ENCODE measurements at regions not wholly inside any gene's neighbourhood (a gene's known extent, or its start where the extent isn't known, plus 50 kb on each side); places are given as distances from the start of the nearest gene placed in this dataset.
A peak's percentile ranks its signal among the peaks of the same experiment; 100 is the strongest.

DNA sequence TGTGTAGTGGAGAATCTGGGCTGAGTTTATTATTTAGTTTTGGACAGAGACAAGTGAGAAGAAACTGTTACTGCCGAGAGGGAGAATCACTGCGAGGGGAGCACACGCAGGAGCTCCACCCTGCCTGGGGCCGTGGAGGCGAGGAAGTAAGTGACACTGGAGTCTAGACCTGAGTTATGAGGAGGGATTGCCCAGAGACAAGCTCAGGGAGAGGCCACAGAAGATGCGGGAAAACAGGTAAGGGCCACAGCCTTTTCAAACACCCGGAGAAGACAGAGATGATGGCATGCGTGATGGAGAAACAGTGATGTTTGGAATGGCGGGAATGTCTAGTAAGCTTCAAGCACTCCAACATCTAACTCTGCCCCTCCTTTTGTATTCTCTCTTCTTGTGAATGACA lies 84.1 kb downstream of the TNFSF11 start:
- no peak for DNase-seq (ENCODE audit: low read depth, low spot score)

DNA sequence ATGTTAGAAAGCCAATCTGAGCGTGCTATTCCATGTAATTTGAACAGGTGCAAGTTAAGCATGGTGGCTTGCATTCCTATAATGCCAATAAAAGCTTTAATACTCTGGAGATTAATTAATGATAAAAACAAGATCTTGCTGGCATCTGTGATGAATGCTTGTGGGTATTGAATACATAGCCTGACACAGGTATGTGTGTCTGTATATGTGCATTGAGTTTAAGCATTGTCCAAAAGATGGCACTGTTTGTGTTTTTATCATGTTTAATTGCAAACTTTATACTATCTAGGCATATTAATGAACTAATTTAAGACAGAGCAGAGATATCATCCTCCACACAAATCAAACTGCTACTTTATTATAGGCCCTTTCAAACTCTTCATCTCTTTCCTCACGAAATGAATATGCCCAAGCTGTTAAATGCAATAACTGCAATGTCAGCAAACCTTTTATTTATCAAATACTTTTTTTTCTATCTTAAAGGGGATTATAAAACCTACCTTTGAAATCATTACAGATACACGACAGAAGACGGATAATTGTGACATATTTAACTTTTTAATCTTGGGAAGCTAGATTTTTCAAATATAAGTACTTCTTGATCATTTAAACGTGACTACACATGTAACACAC lies 86.5 kb downstream of the TNFSF11 start:
- DNase-seq (ENCODE audit: low read depth, low spot score) = no peak

DNA sequence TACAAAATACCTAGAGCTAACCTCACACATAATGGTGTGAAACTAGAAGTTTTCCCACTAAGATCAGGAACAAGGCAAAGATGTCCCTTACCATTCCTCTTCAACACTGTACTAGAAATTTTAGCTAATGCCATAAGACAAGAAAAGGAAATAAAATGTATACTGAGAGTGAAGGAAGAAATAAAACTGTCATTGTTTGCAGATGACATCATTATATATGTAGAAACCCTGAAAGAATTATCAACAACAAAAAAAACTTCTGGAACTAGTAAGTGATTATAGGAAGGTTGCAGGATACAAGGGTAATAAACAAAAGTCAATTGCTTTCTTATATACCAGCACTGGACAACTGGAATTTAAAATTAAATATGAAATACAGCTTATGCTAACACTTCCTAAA lies 93.7 kb downstream of the TNFSF11 start:
- DNase-seq (ENCODE audit: low read depth, low spot score) = no peak

GRCh38 chr13:42671502-42671901 lies 97.5 kb downstream of the TNFSF11 start:
- no peak for DNase-seq (ENCODE audit: low read depth, low spot score)

DNA sequence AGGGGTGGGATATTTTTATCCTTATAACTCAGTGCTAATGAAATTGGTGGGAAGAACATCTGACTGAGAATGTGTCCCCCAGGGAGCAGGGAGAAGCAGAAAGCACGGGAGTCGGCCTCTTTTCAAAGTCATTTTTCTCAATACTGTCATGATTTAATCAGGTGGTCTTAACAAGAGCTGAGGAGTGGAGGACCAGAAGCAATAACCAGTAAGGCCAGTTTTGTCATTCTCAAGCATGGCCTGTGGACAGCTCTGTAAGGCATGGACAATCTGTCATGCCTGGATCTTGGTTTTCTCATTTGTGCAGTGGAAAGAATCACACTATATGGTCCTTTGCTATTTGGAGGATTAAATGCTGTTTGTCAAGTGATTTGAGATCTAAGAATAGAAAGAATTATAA lies 99.7 kb downstream of the TNFSF11 start:
- no peak for DNase-seq (ENCODE audit: low read depth, low spot score)

DNA sequence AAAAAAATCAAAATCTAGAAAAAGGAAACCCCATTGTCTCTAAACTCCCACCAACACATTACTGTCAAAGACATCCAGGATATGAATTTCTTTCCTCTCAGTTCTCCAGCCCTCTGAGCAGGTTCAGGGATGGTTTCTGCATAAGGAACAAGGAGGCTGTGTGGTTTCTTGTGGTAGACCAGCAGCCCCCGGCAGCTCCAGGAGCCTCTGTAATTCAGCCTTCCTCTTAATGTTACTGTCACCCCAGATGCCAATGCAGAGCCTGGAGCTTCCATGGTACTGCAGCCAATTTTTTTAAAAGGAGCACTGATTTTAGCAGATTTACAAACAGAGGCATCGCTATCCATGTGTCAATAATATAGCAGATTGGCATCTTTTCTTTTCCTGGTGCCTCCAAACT lies 100.6 kb upstream of the FAM216B start:
- no peak for DNase-seq (ENCODE audit: low read depth, low spot score)

GRCh38 chr13:42681326-42682100 lies 99.9 kb upstream of the FAM216B start:
- DNase-seq (ENCODE audit: low read depth, low spot score) = no peak

GRCh38 chr13:42684226-42684625 lies 97.2 kb upstream of the FAM216B start:
- DNase-seq (ENCODE audit: low read depth, low spot score) = no peak

GRCh38 chr13:42685751-42686150 lies 95.6 kb upstream of the FAM216B start:
- no peak for DNase-seq (ENCODE audit: low read depth, low spot score)

- no peak for DNase-seq (ENCODE audit: low read depth, low spot score)
Measured at GRCh38 chr13:42686165-42686564, 95.2 kb upstream of the FAM216B start.

DNA sequence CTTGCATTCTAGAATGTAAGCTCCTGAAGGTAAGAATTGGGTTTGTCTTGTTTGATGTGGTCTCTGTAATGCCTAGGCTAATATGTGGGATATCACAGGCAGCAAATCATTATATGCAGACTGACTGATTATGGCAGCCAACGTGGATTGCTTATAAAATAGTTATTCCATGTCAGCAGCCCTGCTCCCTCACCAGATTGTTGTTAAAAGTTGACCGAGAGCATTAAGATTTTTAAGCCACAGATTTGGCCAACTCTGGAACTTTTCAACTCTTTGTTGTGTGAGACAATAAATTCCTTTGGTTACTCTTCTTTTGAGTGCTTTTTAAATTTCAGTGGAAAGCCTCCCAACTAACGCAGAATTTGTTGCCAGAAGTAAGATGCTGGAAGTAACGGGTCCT lies 92.6 kb upstream of the FAM216B start:
- peak; percentile 11 for DNase-seq (ENCODE audit: low read depth, low spot score)

DNA sequence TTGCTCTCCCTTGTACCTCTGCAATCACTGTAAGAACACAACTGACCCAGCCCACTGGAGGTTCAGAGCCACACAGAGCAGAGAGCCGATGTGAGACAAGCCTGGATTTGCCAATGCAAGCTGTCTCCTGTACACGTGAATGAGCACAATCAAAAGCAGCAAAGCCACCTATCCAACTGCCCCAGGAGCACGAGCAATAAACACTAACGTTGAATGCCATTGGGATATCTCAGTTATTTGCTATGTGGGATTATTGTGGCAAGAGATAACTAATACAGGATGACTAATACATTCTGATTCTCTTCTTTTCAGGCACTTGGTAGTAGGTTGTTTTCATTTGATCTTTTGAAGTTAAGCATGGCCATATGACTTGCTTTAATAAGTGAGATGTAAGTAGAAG lies 85.2 kb upstream of the FAM216B start:
- DNase-seq (ENCODE audit: low read depth, low spot score) = peak; percentile 81

- DNase-seq (ENCODE audit: low read depth, low spot score) = no peak
Measured at GRCh38 chr13:42699912-42700311, 81.5 kb upstream of the FAM216B start.

DNA sequence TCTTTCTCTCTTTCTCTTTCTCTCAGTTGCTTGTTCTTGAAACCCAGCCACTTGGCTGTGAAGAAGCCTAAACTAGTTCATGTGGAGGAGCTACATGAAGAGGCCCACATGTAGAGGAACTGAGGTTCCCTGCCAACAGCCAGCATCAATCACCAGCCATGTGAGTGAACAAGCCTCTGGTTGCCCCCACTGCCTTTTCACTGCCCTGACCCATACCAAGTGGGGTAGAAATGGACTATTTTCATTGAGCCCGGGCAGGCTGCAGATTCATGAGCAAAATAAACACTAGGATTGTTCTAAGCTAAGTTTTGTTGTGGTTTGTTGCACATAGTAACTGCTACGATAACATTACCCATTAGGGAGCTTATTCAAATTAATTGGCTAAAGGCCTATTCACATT lies 78.7 kb upstream of the FAM216B start:
- DNase-seq (ENCODE audit: low read depth, low spot score) = peak; percentile 72

- DNase-seq (ENCODE audit: low read depth, low spot score) = no peak
Measured at GRCh38 chr13:42703740-42704139, 77.6 kb upstream of the FAM216B start.

GRCh38 chr13:42706286-42706685 lies 75.1 kb upstream of the FAM216B start:
- DNase-seq (ENCODE audit: low read depth, low spot score) = no peak

- DNase-seq (ENCODE audit: low read depth, low spot score) = no peak
Measured at GRCh38 chr13:42707048-42707447, 74.3 kb upstream of the FAM216B start.

DNA sequence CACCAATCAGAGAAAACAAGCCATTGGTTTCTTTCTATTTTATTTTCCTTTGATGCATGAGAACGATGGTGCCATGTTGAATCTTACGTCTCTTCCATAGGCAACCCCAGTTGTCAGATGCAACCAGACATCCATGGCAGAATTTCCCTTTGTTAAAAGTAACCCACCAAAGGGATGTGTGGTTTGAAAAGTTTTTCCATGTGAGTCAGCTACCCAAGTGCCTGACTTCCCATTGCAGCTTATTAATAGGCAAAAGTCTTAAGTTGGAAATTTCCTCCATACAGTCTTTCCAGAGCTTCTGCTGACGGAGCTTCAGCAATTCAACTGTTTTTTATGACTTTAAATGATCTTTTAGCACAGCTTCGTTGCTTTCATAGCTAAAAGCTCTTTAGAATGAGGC lies 73.8 kb upstream of the FAM216B start:
- peak; percentile 81 for DNase-seq (ENCODE audit: low read depth, low spot score)

DNA sequence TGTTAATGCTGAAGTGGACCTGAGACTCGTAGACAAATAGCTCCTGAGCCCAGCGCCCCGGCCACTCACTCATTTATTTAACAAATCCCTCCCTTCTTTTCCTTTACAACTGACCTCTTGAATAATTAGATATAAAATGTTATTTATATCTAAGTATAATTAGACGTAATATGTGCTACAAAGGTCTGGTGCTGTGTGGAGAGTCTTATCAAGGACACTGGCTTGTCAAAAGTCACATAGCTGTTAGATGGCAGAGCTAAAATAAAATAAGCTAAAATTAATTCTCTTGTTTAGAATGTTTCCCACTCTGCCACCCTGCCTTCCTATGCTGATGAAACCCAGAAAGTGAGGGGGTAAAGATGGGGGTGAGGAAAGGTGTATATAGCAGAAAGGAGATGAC lies 73.0 kb upstream of the FAM216B start:
- no peak for DNase-seq (ENCODE audit: low read depth, low spot score)

DNA sequence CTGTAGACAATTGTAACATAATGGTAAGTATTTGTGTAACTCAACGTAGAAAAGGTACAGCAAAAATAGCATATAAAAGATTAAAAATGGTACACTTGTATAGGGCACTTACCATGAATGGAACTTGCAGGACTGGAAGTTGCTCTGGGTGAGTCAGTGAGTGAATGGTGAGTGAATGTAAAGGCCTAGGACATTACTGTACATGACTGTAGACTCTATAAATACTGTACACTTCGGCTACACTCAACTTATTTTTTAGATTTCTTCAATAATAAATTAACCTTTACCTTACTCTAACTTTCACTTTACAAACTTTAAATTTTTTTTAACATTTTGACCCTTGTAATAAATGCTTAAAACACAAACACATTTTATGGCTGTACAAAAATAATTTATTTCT lies 72.1 kb upstream of the FAM216B start:
- DNase-seq (ENCODE audit: low read depth, low spot score) = no peak

DNA sequence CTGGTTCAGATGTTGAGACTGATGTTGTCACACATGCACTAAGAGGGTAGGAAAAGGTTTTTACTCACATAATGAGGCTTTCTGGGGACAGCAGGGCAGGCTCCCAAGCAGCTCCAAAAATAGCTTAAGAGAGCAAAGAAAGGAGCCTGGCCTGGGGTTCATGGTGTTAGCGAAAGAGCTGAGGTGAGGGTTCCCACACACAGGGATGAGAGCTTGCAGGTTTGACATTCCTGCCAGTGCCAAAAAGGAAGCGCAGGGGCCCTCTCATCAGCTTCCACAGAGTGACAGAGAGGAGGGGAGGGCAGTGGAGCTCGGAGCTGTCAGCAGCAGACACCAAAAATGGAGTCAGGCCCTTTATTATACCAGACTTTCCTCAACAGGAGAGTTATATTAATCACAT lies 65.5 kb upstream of the FAM216B start:
- DNase-seq (ENCODE audit: low read depth, low spot score) = no peak

GRCh38 chr13:42717176-42717575 lies 64.2 kb upstream of the FAM216B start:
- no peak for DNase-seq (ENCODE audit: low read depth, low spot score)

DNA sequence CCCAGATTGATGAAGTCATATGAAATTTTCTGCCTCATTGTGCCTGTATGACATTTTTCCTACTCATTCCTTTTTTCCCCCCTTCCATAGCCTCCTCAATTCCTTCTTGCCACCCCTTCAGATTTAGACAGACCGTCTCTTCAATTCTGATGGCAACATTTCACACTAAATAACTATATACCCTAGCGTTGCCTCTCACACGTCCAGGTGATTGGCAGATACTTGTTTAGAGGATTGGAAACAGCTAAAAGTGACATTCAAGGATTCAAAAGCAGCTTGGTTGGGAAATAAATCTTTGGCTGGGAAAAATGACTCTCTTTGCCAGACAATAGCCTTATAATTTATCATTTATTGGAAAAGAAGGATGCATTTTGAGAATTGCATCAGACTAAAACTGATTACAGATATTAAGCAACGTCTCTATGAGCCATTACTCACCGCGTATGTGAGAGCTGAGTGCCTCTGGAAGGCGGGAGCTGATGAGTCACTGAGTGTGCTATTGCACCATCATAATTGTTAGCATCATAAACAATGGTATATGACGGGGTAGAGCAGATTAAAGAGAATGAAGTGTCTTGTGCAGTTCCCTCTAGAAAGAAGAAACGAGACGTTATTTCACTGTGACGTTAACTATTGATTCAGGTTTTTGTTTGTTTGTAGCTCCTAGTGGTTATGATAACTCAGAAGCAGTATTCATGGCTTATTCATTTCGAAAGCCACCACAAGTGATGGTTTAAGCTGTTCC lies 61.1 kb upstream of the FAM216B start:
- peak; percentile 75 for DNase-seq (ENCODE audit: low read depth, low spot score)

Measured in astrocyte of the hippocampus (primary cell).